ENCODE measurements at regions not wholly inside any gene's neighbourhood (a gene's known extent, or its start where the extent isn't known, plus 50 kb on each side); places are given as distances from the start of the nearest gene placed in this dataset.

- H3K27ac ChIP-seq (ENCODE audit: low read length in 2 of 2) = no peak overlapping the region
- H3K4me3 ChIP-seq (ENCODE audit: control extremely low read depth in 1 of 5, extremely low read depth in 1 of 5, insufficient read depth in 1 of 5, low read depth in 2 of 5, low read length in 4 of 5) = no peak overlapping the region
- no peaks in the 10 kb centered on the region for H4K20me1 ChIP-seq (ENCODE audit: control insufficient read depth, insufficient read depth, low read length, poor library complexity, severe bottlenecking)
- Mint-ChIP-seq H3K4me3 (no peak overlapping the region), H3K27ac (no peak overlapping the region), H3K27me3 (no peaks in the 10 kb centered on the region), H3K9me3 (ENCODE audit: insufficient read depth) (no peaks in the 10 kb centered on the region), H3K4me1 (no peaks in the 10 kb centered on the region)
- H3K4me2 ChIP-seq (replicated peaks; ENCODE audit: low read depth, low read length, poor library complexity, severe bottlenecking) = no peak overlapping the region
- H3K79me2 ChIP-seq (ENCODE audit: control insufficient read depth, insufficient read depth, low read length) = no peaks in the 10 kb centered on the region
- intact Hi-C loops (cut with micrococcal nuclease) = no loop called here
- no peak overlapping the region for H3K9ac ChIP-seq (ENCODE audit: low read length)
- ChIA-PET CTCF (no interaction called here), POLR2A (no interaction called here)
- no CpG with 5 or more reads among the region's 1 CpG for WGBS (ENCODE audit: insufficient coverage)
- TF ChIP-seq EZH2 (IDR thresholded peaks at IDR 0.05; ENCODE audit: borderline replicate concordance, insufficient read depth, low read depth, low read length, poor library complexity, severe bottlenecking) (no peak), CTCF (IDR thresholded peaks at IDR 0.05) (no peak)
- no peaks in the 10 kb centered on the region for H3K4me1 ChIP-seq (ENCODE audit: control insufficient read depth in 2 of 2, insufficient read depth in 2 of 2, low read length in 2 of 2)
- no peak overlapping the region for H2AFZ ChIP-seq (ENCODE audit: insufficient read depth, low read depth, low read length, poor library complexity, severe bottlenecking)
- no peak for ATAC-seq (ENCODE audit: low read depth)
- no peaks in the 10 kb centered on the region for H3K27me3 ChIP-seq (replicated peaks in 1 of 4; ENCODE audit: control extremely low read depth in 1 of 4, control insufficient read depth in 3 of 4, insufficient read depth in 4 of 4, low read length in 3 of 4)
- H3K9me3 ChIP-seq (ENCODE audit: control extremely low read depth in 1 of 3, control insufficient read depth in 2 of 3, insufficient read depth in 1 of 3, low read length in 2 of 3) = peaks cover 0 to 3% (median 0%) of the 10 kb centered on the region in 3 donors
- H3K36me3 ChIP-seq (replicated peaks in 1 of 2; ENCODE audit: control extremely low read depth in 1 of 2, control insufficient read depth in 1 of 2, extremely low read depth in 1 of 2, insufficient read depth in 2 of 2, low read length in 1 of 2) = no peaks in the 10 kb centered on the region
- DNase-seq = no peak
These were observed 951.4 kb downstream of the NR2F1-AS1 start for GRCh38 chr5:92629574-92629973.

GRCh38 chr5:92629000-92629399, 952.0 kb downstream of the NR2F1-AS1 start:
- Histone ChIP-seq H3K27me3 (replicated peaks in 1 of 4; ENCODE audit: control extremely low read depth in 1 of 4, control insufficient read depth in 3 of 4, insufficient read depth in 4 of 4, low read length in 3 of 4) (no peaks in the 10 kb centered on the region), H3K4me3 (ENCODE audit: control extremely low read depth in 1 of 5, extremely low read depth in 1 of 5, insufficient read depth in 1 of 5, low read depth in 2 of 5, low read length in 4 of 5) (no peak overlapping the region), H4K20me1 (ENCODE audit: control insufficient read depth, insufficient read depth, low read length, poor library complexity, severe bottlenecking) (no peaks in the 10 kb centered on the region), H3K9me3 (ENCODE audit: control extremely low read depth in 1 of 3, control insufficient read depth in 2 of 3, insufficient read depth in 1 of 3, low read length in 2 of 3) (peaks cover 0 to 3% (median 0%) of the 10 kb centered on the region in 3 donors), H3K9ac (ENCODE audit: low read length) (no peak overlapping the region), H3K4me1 (ENCODE audit: control insufficient read depth in 2 of 2, insufficient read depth in 2 of 2, low read length in 2 of 2) (no peaks in the 10 kb centered on the region), H3K79me2 (ENCODE audit: control insufficient read depth, insufficient read depth, low read length) (no peaks in the 10 kb centered on the region), H3K27ac (ENCODE audit: low read length in 2 of 2) (no peak overlapping the region), H3K36me3 (replicated peaks in 1 of 2; ENCODE audit: control extremely low read depth in 1 of 2, control insufficient read depth in 1 of 2, extremely low read depth in 1 of 2, insufficient read depth in 2 of 2, low read length in 1 of 2) (no peaks in the 10 kb centered on the region), H3K4me2 (replicated peaks; ENCODE audit: low read depth, low read length, poor library complexity, severe bottlenecking) (no peak overlapping the region), H2AFZ (ENCODE audit: insufficient read depth, low read depth, low read length, poor library complexity, severe bottlenecking) (no peak overlapping the region)
- H3K27ac Mint-ChIP-seq = no peak overlapping the region
- no CpG with 5 or more reads among the region's 3 CpGs for WGBS (ENCODE audit: insufficient coverage)
- no peaks in the 10 kb centered on the region for H3K27me3 Mint-ChIP-seq
- no peak for ATAC-seq (ENCODE audit: low read depth)
- CTCF ChIA-PET = no interaction called here
- DNase-seq = no peak
- intact Hi-C loops (cut with micrococcal nuclease) = no loop called here
- no peak overlapping the region for H3K4me3 Mint-ChIP-seq
- POLR2A ChIA-PET = no interaction called here
- H3K9me3 Mint-ChIP-seq (ENCODE audit: insufficient read depth) = no peaks in the 10 kb centered on the region
- no peaks in the 10 kb centered on the region for H3K4me1 Mint-ChIP-seq
- TF ChIP-seq EZH2 (IDR thresholded peaks at IDR 0.05; ENCODE audit: borderline replicate concordance, insufficient read depth, low read depth, low read length, poor library complexity, severe bottlenecking) = no peak
- no peak for TF ChIP-seq CTCF (IDR thresholded peaks at IDR 0.05)

Measured in B cell (primary cell).